ENCODE measurements at regions not wholly inside any gene's neighbourhood (a gene's known extent, or its start where the extent isn't known, plus 50 kb on each side); places are given as distances from the start of the nearest gene placed in this dataset.

DNA sequence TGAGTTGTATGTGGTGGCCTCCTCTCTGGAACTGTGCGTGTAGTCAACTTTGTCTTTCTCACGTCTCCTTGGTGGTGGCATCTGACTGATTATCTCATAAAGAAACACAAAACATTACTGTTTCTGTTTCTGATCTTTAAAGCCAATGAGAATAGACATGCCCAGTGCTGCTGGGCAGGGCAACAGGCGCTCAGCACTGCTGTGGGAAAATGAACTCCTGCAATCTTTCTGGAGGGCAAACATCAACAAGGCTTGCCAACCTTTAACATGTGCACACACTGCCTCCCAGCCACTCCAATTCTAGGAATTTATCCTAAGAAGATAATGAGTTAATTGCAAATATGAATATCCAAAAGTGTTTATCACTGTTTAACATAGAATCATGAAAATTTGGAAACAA, 106.3 kb upstream of the CD93 start:
- Histone ChIP-seq H3K36me3 (replicated peaks in 1 of 2; ENCODE audit: insufficient read depth in 1 of 2, low read depth in 2 of 2) (no peaks in the 10 kb centered on the region), H3K9me3 (peaks cover 0 to 2% (median 0%) of the 10 kb centered on the region in 3 donors), H3K4me3 (no peak overlapping the region), H3K27me3 (no peaks in the 10 kb centered on the region), H3K27ac (no peak overlapping the region), H3K4me1 (peaks cover 8% of the 10 kb centered on the region)
- DNase-seq (peak in 2 of 4 donors; percentile 36 to 48), ATAC-seq (no peak)
- no peak for TF ChIP-seq POLR2A (IDR thresholded peaks at IDR 0.05)
- TF ChIP-seq, protein P1, sequence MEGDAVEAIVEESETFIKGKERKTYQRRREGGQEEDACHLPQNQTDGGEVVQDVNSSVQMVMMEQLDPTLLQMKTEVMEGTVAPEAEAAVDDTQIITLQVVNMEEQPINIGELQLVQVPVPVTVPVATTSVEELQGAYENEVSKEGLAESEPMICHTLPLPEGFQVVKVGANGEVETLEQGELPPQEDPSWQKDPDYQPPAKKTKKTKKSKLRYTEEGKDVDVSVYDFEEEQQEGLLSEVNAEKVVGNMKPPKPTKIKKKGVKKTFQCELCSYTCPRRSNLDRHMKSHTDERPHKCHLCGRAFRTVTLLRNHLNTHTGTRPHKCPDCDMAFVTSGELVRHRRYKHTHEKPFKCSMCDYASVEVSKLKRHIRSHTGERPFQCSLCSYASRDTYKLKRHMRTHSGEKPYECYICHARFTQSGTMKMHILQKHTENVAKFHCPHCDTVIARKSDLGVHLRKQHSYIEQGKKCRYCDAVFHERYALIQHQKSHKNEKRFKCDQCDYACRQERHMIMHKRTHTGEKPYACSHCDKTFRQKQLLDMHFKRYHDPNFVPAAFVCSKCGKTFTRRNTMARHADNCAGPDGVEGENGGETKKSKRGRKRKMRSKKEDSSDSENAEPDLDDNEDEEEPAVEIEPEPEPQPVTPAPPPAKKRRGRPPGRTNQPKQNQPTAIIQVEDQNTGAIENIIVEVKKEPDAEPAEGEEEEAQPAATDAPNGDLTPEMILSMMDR (IDR thresholded peaks at IDR 0.05): no peak
- intact Hi-C loops (cut with DNase I): no loop called here
- WGBS, 2 donors: 27 to 47% methylated on average over 3 of the region's 3 CpGs

DNA sequence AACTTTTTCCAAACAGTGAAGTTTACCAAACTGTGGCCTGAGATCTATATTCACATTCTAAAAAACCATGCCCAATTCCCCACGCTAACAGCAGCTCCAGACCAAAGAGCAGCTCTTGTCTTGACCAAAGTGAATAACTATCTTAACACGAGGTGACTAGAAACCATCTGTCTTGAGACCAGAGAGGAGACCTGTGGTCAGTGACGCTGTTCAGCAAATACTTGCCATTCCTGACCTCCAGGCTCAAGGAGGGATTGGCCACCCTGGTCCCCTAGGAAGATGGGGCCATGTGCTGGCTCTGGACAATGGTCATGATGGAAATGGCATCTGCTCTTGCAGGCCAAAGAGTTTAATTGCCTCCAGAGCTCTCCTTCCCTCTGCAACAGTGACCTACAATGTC, 104.4 kb upstream of the CD93 start:
- peaks cover 8% of the 10 kb centered on the region for H3K4me1 ChIP-seq
- TF ChIP-seq POLR2A (IDR thresholded peaks at IDR 0.05): no peak
- TF ChIP-seq, protein P1 (IDR thresholded peaks at IDR 0.05): no peak
- intact Hi-C loops (cut with DNase I): no loop called here
- H3K36me3 ChIP-seq (replicated peaks in 1 of 2; ENCODE audit: insufficient read depth in 1 of 2, low read depth in 2 of 2): no peaks in the 10 kb centered on the region
- ATAC-seq: no peak
- H3K9me3 ChIP-seq: no peaks in the 10 kb centered on the region
- H3K4me3 ChIP-seq: no peak overlapping the region
- WGBS, 2 donors: 82 to 89% methylated on average over 3 of the region's 3 CpGs
- no peaks in the 10 kb centered on the region for H3K27me3 ChIP-seq
- no peak for DNase-seq
- H3K27ac ChIP-seq: no peak overlapping the region

DNA sequence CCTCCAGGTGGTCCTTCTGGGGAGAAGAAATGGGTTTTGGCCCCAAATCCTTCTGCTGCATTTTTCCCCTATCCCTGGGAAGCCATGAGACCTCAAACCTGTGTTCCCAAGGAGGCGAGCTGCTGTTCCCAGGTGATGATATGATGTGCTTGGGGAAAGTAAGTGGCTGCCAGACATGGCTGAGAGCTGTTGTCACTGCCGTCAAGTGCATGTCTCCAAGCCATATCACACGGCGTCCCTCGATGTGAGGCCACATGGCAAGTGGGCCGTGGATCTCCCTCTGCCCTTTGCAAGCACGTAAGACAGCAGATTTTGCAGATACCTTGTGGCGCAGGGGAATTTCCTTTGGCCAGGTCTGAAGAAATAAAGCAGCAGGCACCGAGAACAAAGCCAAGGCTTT, 103.7 kb upstream of the CD93 start:
- TF ChIP-seq, protein P1 (IDR thresholded peaks at IDR 0.05): no peak
- no peak for TF ChIP-seq POLR2A (IDR thresholded peaks at IDR 0.05)
- Histone ChIP-seq H3K4me3 (no peak overlapping the region), H3K27me3 (no peaks in the 10 kb centered on the region), H3K4me1 (peaks cover 8% of the 10 kb centered on the region), H3K36me3 (replicated peaks in 1 of 2; ENCODE audit: insufficient read depth in 1 of 2, low read depth in 2 of 2) (no peaks in the 10 kb centered on the region), H3K27ac (no peak overlapping the region), H3K9me3 (no peaks in the 10 kb centered on the region)
- ATAC-seq (no peak), DNase-seq (no peak)
- intact Hi-C loops (cut with DNase I): no loop called here
- 79 to 93% methylated on average over 9 of the region's 9 CpGs for WGBS, 2 donors

DNA sequence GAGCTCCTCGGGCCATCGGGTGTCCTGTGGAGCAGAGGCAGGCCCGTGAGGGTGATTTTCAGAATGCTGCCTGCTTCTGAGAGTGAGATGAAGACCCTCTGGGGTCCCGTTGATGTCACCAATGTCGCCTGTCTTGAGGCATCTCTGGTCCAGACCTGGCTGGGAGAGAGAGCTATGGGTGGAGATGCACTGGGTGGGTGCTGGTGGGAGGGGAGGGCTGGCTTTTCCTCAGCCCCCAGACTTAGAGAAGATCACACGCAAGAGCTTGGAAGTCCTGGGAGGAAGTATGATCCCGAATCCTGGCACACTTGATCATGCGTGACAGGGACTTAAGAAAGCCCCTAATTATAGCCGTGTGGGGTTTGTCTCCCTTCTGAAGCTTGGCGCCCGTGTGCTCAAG, 103.2 kb upstream of the CD93 start:
- ATAC-seq: no peak
- DNase-seq: no peak

More for the DNA sequence above, 103.2 kb upstream of the CD93 start:
- TF ChIP-seq POLR2A (IDR thresholded peaks at IDR 0.05): no peak
- TF ChIP-seq, protein P1 (IDR thresholded peaks at IDR 0.05): no peak
- Histone ChIP-seq H3K4me1 (peaks cover 8% of the 10 kb centered on the region), H3K36me3 (replicated peaks in 1 of 2; ENCODE audit: insufficient read depth in 1 of 2, low read depth in 2 of 2) (no peaks in the 10 kb centered on the region), H3K4me3 (no peak overlapping the region), H3K27ac (no peak overlapping the region), H3K9me3 (no peaks in the 10 kb centered on the region), H3K27me3 (no peaks in the 10 kb centered on the region)
- intact Hi-C loops (cut with DNase I): no loop called here
- WGBS, 2 donors: 90 to 92% methylated on average over 11 of the region's 11 CpGs
